ENCODE measurements at regions not wholly inside any gene's neighbourhood (a gene's known extent, or its start where the extent isn't known, plus 50 kb on each side); places are given as distances from the start of the nearest gene placed in this dataset.

GRCh38 chr18:64322189-64322588 lies 173.3 kb upstream of the LINC00305 start (continued):
- TF ChIP-seq PATZ1 (CRISPR knock-in tag; IDR thresholded peaks at IDR 0.05; ENCODE audit: borderline replicate concordance) (no peak), ARNTL (CRISPR knock-in tag; IDR thresholded peaks at IDR 0.05; ENCODE audit: borderline replicate concordance, low read depth) (no peak), ISL1 (CRISPR knock-in tag; IDR thresholded peaks at IDR 0.05) (no peak)

- ATAC-seq = no peak
- TF ChIP-seq TCF4 (CRISPR knock-in tag; IDR thresholded peaks at IDR 0.05; ENCODE audit: borderline replicate concordance) (no peak), ISL1 (CRISPR knock-in tag; IDR thresholded peaks at IDR 0.05) (no peak), ARNTL (CRISPR knock-in tag; IDR thresholded peaks at IDR 0.05; ENCODE audit: borderline replicate concordance, low read depth) (no peak), ZNF8 (CRISPR knock-in tag; IDR thresholded peaks at IDR 0.05) (no peak), ZC3H10 (CRISPR knock-in tag; IDR thresholded peaks at IDR 0.05) (no peak)
Measured at GRCh38 chr18:64318547-64318946, 169.7 kb upstream of the LINC00305 start.

- no peak for TF ChIP-seq ZNF565 (CRISPR knock-in tag; conservative IDR thresholded peaks at IDR 0.05; ENCODE audit: low read depth)
- ATAC-seq = no peak
Measured at GRCh38 chr18:64311859-64312258, 163.0 kb upstream of the LINC00305 start.

- TF ChIP-seq ZNF8 (CRISPR knock-in tag; IDR thresholded peaks at IDR 0.05) (no peak), RARB (CRISPR knock-in tag; IDR thresholded peaks at IDR 0.05) (no peak), PATZ1 (CRISPR knock-in tag; IDR thresholded peaks at IDR 0.05; ENCODE audit: borderline replicate concordance) (no peak), ZNF565 (CRISPR knock-in tag; conservative IDR thresholded peaks at IDR 0.05; ENCODE audit: low read depth) (no peak), TSHZ2 (CRISPR knock-in tag; IDR thresholded peaks at IDR 0.05) (no peak), ZFP30 (CRISPR knock-in tag; IDR thresholded peaks at IDR 0.05) (no peak), CSDC2 (CRISPR knock-in tag; IDR thresholded peaks at IDR 0.05) (no peak), TCF4 (CRISPR knock-in tag; IDR thresholded peaks at IDR 0.05; ENCODE audit: borderline replicate concordance) (no peak), ZFP3 (CRISPR knock-in tag; IDR thresholded peaks at IDR 0.05) (no peak), OSR1 (CRISPR knock-in tag; IDR thresholded peaks at IDR 0.05) (no peak), CREB5 (CRISPR knock-in tag; IDR thresholded peaks at IDR 0.05; ENCODE audit: low read depth) (no peak), POU6F1 (CRISPR knock-in tag; IDR thresholded peaks at IDR 0.05; ENCODE audit: borderline replicate concordance, low read depth) (no peak), ZC3H10 (CRISPR knock-in tag; IDR thresholded peaks at IDR 0.05) (no peak), ZNF70 (CRISPR knock-in tag; IDR thresholded peaks at IDR 0.05) (no peak), PPARA (CRISPR knock-in tag; IDR thresholded peaks at IDR 0.05; ENCODE audit: borderline replicate concordance) (no peak), TOX (CRISPR knock-in tag; IDR thresholded peaks at IDR 0.05; ENCODE audit: borderline replicate concordance) (no peak), ESRRG (CRISPR knock-in tag; IDR thresholded peaks at IDR 0.05) (no peak), ISL1 (CRISPR knock-in tag; IDR thresholded peaks at IDR 0.05) (no peak), BACH2 (CRISPR knock-in tag; IDR thresholded peaks at IDR 0.05; ENCODE audit: borderline replicate concordance) (no peak), SNAI2 (CRISPR knock-in tag; IDR thresholded peaks at IDR 0.05) (no peak)
- no peak for ATAC-seq
Measured at GRCh38 chr18:64295839-64296238, 147.0 kb upstream of the LINC00305 start.
